ENCODE measurements at regions not wholly inside any gene's neighbourhood (a gene's known extent, or its start where the extent isn't known, plus 50 kb on each side); places are given as distances from the start of the nearest gene placed in this dataset.

DNA sequence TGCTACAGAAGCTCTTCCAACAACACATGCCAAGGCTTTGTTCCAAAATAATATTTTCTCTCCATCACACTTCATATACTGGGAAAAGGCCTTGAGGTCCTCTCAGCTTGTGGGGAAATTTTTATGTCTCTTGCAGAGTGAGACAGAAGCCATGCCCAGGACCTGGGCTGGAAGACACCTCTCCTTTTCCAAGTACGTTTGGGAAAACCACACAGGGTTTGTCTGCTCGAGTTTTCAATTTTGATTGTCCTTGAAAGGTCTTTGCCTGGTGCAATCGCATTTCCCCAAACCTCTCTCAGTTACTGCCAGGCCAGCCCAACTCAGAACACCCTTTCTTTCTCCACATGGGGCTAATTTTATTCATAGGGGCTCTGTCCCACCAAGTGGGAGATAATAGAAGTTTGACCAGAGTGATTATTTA is 272.2 kb downstream of the OSR1 start:
- no peak for TF ChIP-seq CTCF (IDR thresholded peaks at IDR 0.05)
- TF ChIP-seq POLR2A (IDR thresholded peaks at IDR 0.05) = no peak

All from esophagus squamous epithelium (tissue), 4 donors.